ENCODE measurements at regions not wholly inside any gene's neighbourhood (a gene's known extent, or its start where the extent isn't known, plus 50 kb on each side); places are given as distances from the start of the nearest gene placed in this dataset.

DNA sequence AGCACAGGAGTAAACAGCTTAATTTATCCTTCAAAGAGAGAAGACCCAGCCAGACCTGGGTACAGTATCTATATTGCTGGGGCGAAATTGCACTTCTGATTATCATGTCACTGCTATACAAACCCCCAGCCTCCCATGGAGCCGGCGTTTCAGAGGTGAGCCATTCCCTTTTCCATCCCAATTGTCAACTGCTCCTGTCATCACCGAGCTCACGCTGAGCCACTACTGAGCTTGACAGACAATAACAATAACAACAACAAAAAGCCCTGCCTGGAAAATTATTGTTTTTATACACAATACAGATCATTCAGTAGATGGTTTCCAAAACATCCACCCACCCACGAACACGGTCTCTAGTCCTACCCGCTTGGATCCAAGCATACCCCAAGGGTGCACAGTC, 129.0 kb upstream of the JARID2 start:
- no peak for TF ChIP-seq CTCF (IDR thresholded peaks at IDR 0.05)
- no peak for TF ChIP-seq POLR2A (IDR thresholded peaks at IDR 0.05)

All from upper lobe of left lung (tissue), 4 donors.